ENCODE measurements at regions not wholly inside any gene's neighbourhood (a gene's known extent, or its start where the extent isn't known, plus 50 kb on each side); places are given as distances from the start of the nearest gene placed in this dataset.

- TF ChIP-seq, protein P1, sequence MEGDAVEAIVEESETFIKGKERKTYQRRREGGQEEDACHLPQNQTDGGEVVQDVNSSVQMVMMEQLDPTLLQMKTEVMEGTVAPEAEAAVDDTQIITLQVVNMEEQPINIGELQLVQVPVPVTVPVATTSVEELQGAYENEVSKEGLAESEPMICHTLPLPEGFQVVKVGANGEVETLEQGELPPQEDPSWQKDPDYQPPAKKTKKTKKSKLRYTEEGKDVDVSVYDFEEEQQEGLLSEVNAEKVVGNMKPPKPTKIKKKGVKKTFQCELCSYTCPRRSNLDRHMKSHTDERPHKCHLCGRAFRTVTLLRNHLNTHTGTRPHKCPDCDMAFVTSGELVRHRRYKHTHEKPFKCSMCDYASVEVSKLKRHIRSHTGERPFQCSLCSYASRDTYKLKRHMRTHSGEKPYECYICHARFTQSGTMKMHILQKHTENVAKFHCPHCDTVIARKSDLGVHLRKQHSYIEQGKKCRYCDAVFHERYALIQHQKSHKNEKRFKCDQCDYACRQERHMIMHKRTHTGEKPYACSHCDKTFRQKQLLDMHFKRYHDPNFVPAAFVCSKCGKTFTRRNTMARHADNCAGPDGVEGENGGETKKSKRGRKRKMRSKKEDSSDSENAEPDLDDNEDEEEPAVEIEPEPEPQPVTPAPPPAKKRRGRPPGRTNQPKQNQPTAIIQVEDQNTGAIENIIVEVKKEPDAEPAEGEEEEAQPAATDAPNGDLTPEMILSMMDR (IDR thresholded peaks at IDR 0.05), result no peak
- H3K9me3 Mint-ChIP-seq, result peaks cover 18% of the 10 kb centered on the region
- no peak overlapping the region for H3K27ac Mint-ChIP-seq
- peaks cover 8% of the 10 kb centered on the region for H3K4me1 Mint-ChIP-seq
- H3K27me3 Mint-ChIP-seq (ENCODE audit: low read depth, poor library complexity), result no peaks in the 10 kb centered on the region
- no peak overlapping the region for H3K4me3 Mint-ChIP-seq
- peaks cover 19% of the 10 kb centered on the region for H3K36me3 Mint-ChIP-seq (ENCODE audit: low read depth)
- no peak for DNase-seq
Observed at GRCh38 chr12:105928436-105928835, 210.3 kb downstream of the NUAK1 start.

- TF ChIP-seq, protein P1 (IDR thresholded peaks at IDR 0.05), result no peak
- no peak overlapping the region for H3K27ac Mint-ChIP-seq
- peaks cover 19% of the 10 kb centered on the region for H3K36me3 Mint-ChIP-seq (ENCODE audit: low read depth)
- peaks cover 12% of the 10 kb centered on the region for H3K4me1 Mint-ChIP-seq
- H3K9me3 Mint-ChIP-seq, result peaks cover 18% of the 10 kb centered on the region
- no peak for DNase-seq
- H3K4me3 Mint-ChIP-seq, result no peak overlapping the region
- H3K27me3 Mint-ChIP-seq (ENCODE audit: low read depth, poor library complexity), result no peaks in the 10 kb centered on the region
Observed at GRCh38 chr12:105929192-105929591, 209.6 kb downstream of the NUAK1 start.

DNA sequence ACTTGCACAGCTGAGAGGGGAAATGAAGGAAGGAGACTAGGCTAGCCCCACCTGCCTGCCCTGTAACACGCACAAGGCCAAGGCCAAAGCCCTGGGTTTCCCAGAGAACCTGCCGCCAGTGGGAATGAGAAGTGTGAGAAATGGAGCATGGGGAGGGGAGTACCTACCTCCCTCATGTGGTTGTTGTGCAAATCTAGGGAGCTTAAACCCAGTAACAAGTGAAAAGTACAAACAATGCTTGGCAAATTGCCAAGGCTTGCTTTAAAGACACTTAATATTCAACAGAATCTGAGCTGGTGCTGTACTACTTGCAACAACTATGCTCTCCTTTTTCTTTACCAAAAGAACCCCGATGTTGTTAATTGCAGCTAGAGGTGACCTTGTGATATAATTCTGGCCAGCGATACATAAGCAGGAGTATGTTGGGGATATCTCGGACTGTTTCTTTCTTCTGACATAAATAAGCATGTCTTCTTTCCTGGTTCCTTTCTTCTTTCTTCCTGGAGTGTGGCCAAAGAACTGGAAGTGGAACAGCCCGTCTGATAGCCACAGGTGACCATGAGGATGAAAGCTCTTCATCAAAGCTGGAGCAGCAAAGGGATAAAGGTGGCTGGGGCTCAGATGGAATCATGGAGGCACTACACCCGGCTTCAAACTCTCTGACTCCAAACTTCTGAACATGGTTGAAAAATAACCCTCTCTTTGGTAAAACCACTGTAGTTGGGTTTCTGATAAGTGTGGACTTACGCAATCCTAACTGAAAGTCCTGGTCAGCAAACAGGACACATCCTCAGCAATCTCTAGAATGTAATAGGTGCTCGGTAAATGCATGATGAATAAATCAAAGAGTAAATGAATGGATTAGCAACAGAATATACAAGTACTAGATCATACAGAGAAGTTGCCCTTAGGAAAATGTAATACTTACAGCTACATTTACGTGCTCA is 207.9 kb downstream of the NUAK1 start:
- no peak overlapping the region for H3K27ac Mint-ChIP-seq

GRCh38 chr12:105931762-105932570 is 206.8 kb downstream of the NUAK1 start:
- TF ChIP-seq, protein P1 (IDR thresholded peaks at IDR 0.05), result no peak
- no peak for DNase-seq
- Mint-ChIP-seq H3K4me1 (peaks cover 27% of the 10 kb centered on the region), H3K27ac (no peak overlapping the region), H3K36me3 (ENCODE audit: low read depth) (peaks cover 11% of the 10 kb centered on the region), H3K4me3 (no peak overlapping the region), H3K27me3 (ENCODE audit: low read depth, poor library complexity) (peaks cover 5% of the 10 kb centered on the region), H3K9me3 (peaks cover 10% of the 10 kb centered on the region)

More for the DNA sequence above, 207.9 kb downstream of the NUAK1 start:
- DNase-seq, result no peak
- H3K27me3 Mint-ChIP-seq (ENCODE audit: low read depth, poor library complexity), result peaks cover 5% of the 10 kb centered on the region
- TF ChIP-seq, protein P1 (IDR thresholded peaks at IDR 0.05), result no peak
- H3K9me3 Mint-ChIP-seq, result peaks cover 18% of the 10 kb centered on the region
- H3K4me3 Mint-ChIP-seq, result no peak overlapping the region
- peaks cover 27% of the 10 kb centered on the region for H3K4me1 Mint-ChIP-seq
- H3K36me3 Mint-ChIP-seq (ENCODE audit: low read depth), result peaks cover 19% of the 10 kb centered on the region

- TF ChIP-seq, protein P1 (IDR thresholded peaks at IDR 0.05), result no peak
- Mint-ChIP-seq H3K9me3 (no peaks in the 10 kb centered on the region), H3K4me3 (no peak overlapping the region), H3K27ac (no peak overlapping the region), H3K27me3 (ENCODE audit: low read depth, poor library complexity) (peaks cover 5% of the 10 kb centered on the region), H3K4me1 (peaks cover 44% of the 10 kb centered on the region), H3K36me3 (ENCODE audit: low read depth) (no peaks in the 10 kb centered on the region)
- DNase-seq, result no peak
Observed at GRCh38 chr12:105933671-105934665, 204.8 kb downstream of the NUAK1 start.
